GM13976 (cell line): ENCODE measurements at regions not wholly inside any gene's neighbourhood (a gene's known extent, or its start where the extent isn't known, plus 50 kb on each side); places are given as distances from the start of the nearest gene placed in this dataset.

Source experiments
- DNase-seq: peaks from one replicate; pipeline ENCODE4 v3.0.0; 2012; ENCODE audit warnings: low spot score
- in situ Hi-C: fragments of 300-500 bp; cut with MboI; formaldehyde crosslinking; loops from one replicate; pipeline ENCODE4 v1.12.0; 2022; ENCODE audit warnings: low sequenced_read_pairs, mixed read lengths, inconsistent platforms; ENCODE audit not compliant: unreplicated experiment
- TF ChIP-seq, protein P1 (sequence below): IDR thresholded peaks from 2 replicates; pipeline ENCODE4 v1.5.1; 2012; ENCODE audit warnings: borderline replicate concordance, mild to moderate bottlenecking; ENCODE audit not compliant: insufficient read depth; ENCODE audit errors: extremely low read depth, missing control alignments, control extremely low read depth

DNA sequence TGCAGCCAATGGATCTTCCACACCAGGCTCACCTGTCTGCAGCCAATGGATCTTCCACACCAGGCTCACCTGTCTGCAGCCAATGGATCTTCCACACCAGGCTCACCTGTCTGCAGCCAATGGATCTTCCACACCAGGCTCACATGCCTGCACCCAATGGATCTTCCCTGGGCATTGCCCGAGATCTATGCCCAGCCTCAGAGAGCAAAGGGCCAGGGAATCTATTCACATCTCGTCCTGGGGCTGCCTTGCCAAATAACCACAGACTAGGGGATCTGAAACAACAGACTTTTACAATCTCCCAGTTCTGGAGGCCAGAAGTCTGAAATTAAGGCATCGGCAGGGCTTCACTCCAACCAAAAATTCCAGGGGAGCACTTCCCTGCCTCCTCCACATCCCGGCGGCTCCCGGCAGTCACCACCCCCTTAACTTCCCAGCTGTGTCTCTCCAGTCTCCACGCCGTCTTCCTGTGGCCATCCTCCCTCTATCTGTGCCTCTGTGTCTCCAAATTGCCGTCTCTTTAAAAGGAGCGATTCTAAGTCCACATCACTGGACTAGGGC, 92.4 kb upstream of the PPP2R2D start:
- TF ChIP-seq, protein P1, sequence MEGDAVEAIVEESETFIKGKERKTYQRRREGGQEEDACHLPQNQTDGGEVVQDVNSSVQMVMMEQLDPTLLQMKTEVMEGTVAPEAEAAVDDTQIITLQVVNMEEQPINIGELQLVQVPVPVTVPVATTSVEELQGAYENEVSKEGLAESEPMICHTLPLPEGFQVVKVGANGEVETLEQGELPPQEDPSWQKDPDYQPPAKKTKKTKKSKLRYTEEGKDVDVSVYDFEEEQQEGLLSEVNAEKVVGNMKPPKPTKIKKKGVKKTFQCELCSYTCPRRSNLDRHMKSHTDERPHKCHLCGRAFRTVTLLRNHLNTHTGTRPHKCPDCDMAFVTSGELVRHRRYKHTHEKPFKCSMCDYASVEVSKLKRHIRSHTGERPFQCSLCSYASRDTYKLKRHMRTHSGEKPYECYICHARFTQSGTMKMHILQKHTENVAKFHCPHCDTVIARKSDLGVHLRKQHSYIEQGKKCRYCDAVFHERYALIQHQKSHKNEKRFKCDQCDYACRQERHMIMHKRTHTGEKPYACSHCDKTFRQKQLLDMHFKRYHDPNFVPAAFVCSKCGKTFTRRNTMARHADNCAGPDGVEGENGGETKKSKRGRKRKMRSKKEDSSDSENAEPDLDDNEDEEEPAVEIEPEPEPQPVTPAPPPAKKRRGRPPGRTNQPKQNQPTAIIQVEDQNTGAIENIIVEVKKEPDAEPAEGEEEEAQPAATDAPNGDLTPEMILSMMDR, result no peak
- in situ Hi-C loops, result no loop called here
- no peak for DNase-seq

DNA sequence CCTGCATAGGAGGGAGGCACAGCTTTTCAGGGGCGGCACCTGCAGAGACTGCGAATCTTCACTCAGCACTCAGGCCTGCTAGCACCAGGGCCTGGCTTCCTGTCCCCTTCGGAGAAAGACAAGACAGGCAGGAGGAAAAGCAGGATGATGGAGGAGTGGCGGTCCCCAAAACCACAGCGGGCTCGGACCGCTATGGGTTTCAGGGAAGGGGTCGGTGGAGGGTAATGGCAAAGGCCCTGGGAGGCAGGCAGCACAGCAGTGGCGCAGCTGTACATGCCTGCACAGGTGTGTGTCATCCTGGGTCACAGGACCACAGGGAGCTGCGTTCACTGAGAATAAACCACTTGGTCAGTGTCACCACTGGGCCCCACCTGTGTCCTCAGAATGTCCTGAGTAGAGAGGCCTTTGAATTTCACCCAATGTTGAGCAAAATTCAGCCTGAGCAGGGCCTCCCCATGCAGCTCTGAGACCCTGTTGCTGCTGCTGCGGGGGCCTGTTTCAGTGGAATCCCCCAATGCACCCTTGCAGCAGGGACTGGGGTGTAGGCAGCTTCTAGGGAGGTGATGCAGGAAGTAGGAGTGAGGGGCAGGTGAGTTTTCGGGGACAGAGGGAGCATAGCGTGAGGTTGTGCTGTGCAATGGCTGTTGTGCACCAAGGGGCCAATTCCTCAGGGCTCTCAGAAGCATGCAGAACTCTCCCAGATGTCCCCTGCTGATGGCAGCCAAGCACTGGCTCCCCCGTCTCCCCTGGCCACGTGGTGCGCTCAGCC, 90.6 kb upstream of the PPP2R2D start:
- TF ChIP-seq, protein P1, result no peak
- in situ Hi-C loops, result no loop called here
- DNase-seq, result no peak

DNA sequence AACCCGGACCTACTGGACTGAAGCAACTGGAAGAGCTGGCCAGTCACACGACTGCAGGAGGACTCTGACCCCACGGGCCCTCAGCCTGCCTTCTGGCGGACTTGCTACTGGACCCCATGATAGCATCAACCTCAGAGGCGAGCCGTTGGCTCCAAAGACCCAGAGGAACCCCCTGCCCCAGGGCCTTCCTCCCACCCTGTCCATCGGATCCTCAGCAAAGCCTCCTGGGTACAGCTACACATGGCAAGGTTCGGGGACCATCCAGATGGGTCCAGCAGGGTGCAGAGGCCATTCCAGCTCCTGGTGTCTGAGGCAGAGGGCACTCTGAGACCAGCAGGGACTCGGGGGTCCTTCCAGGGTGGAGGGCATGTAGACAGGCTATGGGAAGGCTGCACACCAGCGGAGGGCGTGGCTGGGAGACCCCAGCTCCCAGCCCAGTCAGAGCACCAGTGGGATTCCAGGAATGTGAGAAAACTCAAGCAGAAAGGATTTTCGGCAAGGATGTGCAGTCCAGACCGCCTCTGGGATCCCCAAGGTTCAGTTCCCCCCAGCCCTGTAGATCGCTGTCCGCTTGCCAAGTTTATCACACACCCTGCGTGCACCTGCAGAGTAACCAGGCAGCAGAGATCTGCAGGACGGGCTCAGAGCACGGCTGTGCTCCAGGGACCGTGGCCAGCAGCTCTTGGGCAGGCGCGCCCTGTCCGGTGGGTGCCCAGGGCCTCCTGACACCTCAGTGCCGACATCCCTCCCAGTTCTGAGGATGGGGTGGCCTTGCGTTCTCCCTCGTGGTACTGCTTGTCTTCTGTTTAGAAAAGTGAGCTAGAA, 89.8 kb upstream of the PPP2R2D start:
- in situ Hi-C loops, result no loop called here
- TF ChIP-seq, protein P1, result no peak
- no peak for DNase-seq

DNA sequence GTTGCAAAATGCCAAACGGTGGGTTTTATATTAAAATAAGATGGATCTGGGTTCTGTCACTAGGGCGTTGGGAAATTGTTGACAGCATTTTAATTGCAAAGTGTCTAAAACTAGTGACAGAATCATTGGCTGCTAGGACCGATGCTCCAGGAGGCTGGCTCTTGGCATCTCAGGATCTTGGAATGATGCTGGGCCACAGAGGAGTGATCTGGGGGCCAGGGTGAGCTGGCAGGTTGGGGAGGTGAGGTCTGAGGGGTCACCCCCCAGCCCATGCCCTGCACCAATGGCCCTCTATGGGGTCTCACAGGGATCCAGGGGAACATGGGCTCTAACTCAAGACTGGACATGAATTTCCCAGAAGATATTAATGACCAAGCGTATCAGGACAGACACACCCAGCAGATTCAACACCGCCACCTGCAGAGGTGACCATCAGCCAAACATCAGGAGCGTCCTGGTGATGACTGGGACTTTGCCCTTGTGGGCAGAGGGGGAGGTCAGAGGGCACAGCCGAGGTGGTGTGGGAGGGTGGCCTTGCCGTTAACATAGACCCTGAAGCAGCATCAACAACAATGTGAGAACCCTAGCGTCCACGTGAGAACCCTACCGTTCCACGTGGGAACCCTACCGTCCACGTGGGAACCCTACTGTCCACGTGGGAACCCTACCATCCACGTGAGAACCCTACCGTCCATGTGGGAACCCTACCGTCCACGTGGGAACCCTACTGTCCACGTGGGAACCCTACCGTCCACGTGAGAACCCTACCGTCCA, 89.0 kb upstream of the PPP2R2D start:
- in situ Hi-C loops, result no loop called here
- DNase-seq, result no peak
- TF ChIP-seq, protein P1, result no peak

GRCh38 chr10:131812736-131813604, 87.8 kb upstream of the PPP2R2D start:
- DNase-seq, result no peak
- TF ChIP-seq, protein P1, result no peak
- in situ Hi-C loops, result no loop called here
